Neural progenitor cell (in vitro differentiated cells): ENCODE measurements at regions not wholly inside any gene's neighbourhood (a gene's known extent, or its start where the extent isn't known, plus 50 kb on each side); places are given as distances from the start of the nearest gene placed in this dataset.
"Not testable (repeated sequence)": the region's sequence is repeated elsewhere in the genome, so short reads cannot be mapped to it uniquely, and the experiment has no call there.

Experiments
- DNase-seq: peaks from one replicate; pipeline ENCODE4 v3.0.0-alpha.2; 2016; ENCODE audit warnings: low spot score
- H2AFZ ChIP-seq: fragments of 200-600 bp; sonication (generic); replicated peaks from 2 replicates; pipeline ENCODE4 v1.6.1; 2016; ENCODE audit warnings: antibody characterized with exemption
- H3F3A ChIP-seq: fragments of 200-600 bp; sonication (generic); 2 replicates; pipeline ENCODE4 v1.6.1; 2016; ENCODE audit warnings: antibody characterized with exemption, low read depth
- H3K27ac ChIP-seq: fragments of 200-600 bp; sonication (generic); 2 replicates; pipeline ENCODE4 v1.5.1; 2016; ENCODE audit warnings: mild to moderate bottlenecking
- H3K27me3 ChIP-seq: fragments of 200-600 bp; sonication (generic); 2 replicates; pipeline ENCODE4 v1.6.1; 2016; ENCODE audit warnings: mild to moderate bottlenecking, moderate library complexity
- H3K36me3 ChIP-seq: fragments of 200-600 bp; sonication (generic); 2 replicates; pipeline ENCODE4 v1.5.1; 2016
- H3K4me1 ChIP-seq: fragments of 200-600 bp; sonication (generic); 2 replicates; pipeline ENCODE4 v1.6.1; 2016; ENCODE audit warnings: mixed run types
- H3K4me2 ChIP-seq: fragments of 200-600 bp; sonication (generic); 2 replicates; pipeline ENCODE4 v1.6.1; 2016
- H3K4me3 ChIP-seq: fragments of 200-600 bp; sonication (generic); 2 replicates; pipeline ENCODE4 v1.5.1; 2016
- H3K79me2 ChIP-seq: fragments of 200-600 bp; sonication (generic); 2 replicates; pipeline ENCODE4 v1.6.1; 2016; ENCODE audit warnings: low read depth
- H3K9ac ChIP-seq: fragments of 200-600 bp; sonication (generic); 2 replicates; pipeline ENCODE4 v1.6.1; 2016
- H3K9me3 ChIP-seq: fragments of 200-600 bp; sonication (generic); 2 replicates; pipeline ENCODE4 v1.5.1; 2016; ENCODE audit warnings: low read depth
- H4K20me1 ChIP-seq: fragments of 200-600 bp; sonication (generic); 2 replicates; pipeline ENCODE4 v1.6.1; 2016; ENCODE audit warnings: low read depth
- H3K27ac Mint-ChIP-seq: 3 replicates; pipeline ENCODE4 v1.8.0; 2021; ENCODE audit warnings: mixed read lengths
- H3K27me3 Mint-ChIP-seq: 2 replicates; pipeline ENCODE4 v1.8.0; 2022; ENCODE audit warnings: low read depth, mild to moderate bottlenecking, inconsistent platforms, moderate library complexity, mixed read lengths; ENCODE audit not compliant: insufficient read depth
- H3K36me3 Mint-ChIP-seq: 3 replicates; pipeline ENCODE4 v1.8.0; 2021; ENCODE audit warnings: mixed read lengths
- H3K4me1 Mint-ChIP-seq: 3 replicates; pipeline ENCODE4 v1.8.0; 2021; ENCODE audit warnings: mixed read lengths
- H3K4me3 Mint-ChIP-seq: 3 replicates; pipeline ENCODE4 v1.8.0; 2021; ENCODE audit warnings: mild to moderate bottlenecking, moderate library complexity, mixed read lengths
- H3K9me3 Mint-ChIP-seq: 3 replicates; pipeline ENCODE4 v1.8.0; 2020; ENCODE audit warnings: mixed read lengths
- CTCF ChIP-seq: fragments of 200-600 bp; sonication (generic); IDR thresholded peaks from 2 replicates; pipeline ENCODE4 v1.5.1; 2017; ENCODE audit warnings: antibody characterized with exemption, mild to moderate bottlenecking
- EZH2 ChIP-seq: fragments of 200-600 bp; sonication (generic); IDR thresholded peaks from 2 replicates; pipeline ENCODE4 v1.6.1; 2017; ENCODE audit warnings: antibody characterized with exemption, mild to moderate bottlenecking, moderate library complexity
- EZH2phosphoT487 ChIP-seq: fragments of 200-600 bp; sonication (generic); IDR thresholded peaks from 2 replicates; pipeline ENCODE4 v1.6.1; 2017; ENCODE audit warnings: antibody characterized with exemption

- Histone ChIP-seq H3K27me3 (no peaks in the 10 kb centered on the region), H3K4me1 (no peaks in the 10 kb centered on the region), H3K36me3 (no peaks in the 10 kb centered on the region), H3K9ac (no peak overlapping the region), H4K20me1 (no peaks in the 10 kb centered on the region), H3F3A (no peaks in the 10 kb centered on the region), H2AFZ (no peak overlapping the region), H3K9me3 (no peaks in the 10 kb centered on the region), H3K4me3 (no peak overlapping the region), H3K4me2 (no peak overlapping the region), H3K27ac (no peak overlapping the region), H3K79me2 (no peaks in the 10 kb centered on the region)
- Mint-ChIP-seq H3K36me3 (no peaks in the 10 kb centered on the region), H3K27me3 (no peaks in the 10 kb centered on the region), H3K27ac (no peak overlapping the region), H3K4me1 (no peaks in the 10 kb centered on the region), H3K9me3 (peaks cover 2% of the 10 kb centered on the region), H3K4me3 (no peak overlapping the region)
- no peak for DNase-seq
- TF ChIP-seq CTCF (no peak), EZH2phosphoT487 (no peak), EZH2 (no peak)
Measured at GRCh38 chr3:164401923-164402322, 676.4 kb downstream of the SI start.

GRCh38 chr3:164401440-164401839 is 676.9 kb downstream of the SI start:
- not testable (repeated sequence) for H3K27ac ChIP-seq, H3K4me3 ChIP-seq, H3K27me3 Mint-ChIP-seq, H3K36me3 Mint-ChIP-seq, DNase-seq, H3K36me3 ChIP-seq, H3K79me2 ChIP-seq, H3K4me2 ChIP-seq, H3K9ac ChIP-seq, H4K20me1 ChIP-seq, H3K4me1 Mint-ChIP-seq, H3K9me3 Mint-ChIP-seq, H2AFZ ChIP-seq, H3K4me1 ChIP-seq, H3K9me3 ChIP-seq, H3F3A ChIP-seq, H3K27ac Mint-ChIP-seq, H3K27me3 ChIP-seq, H3K4me3 Mint-ChIP-seq

- no peak overlapping the region for H3K9ac ChIP-seq
- H3K27me3 ChIP-seq = no peaks in the 10 kb centered on the region
- no peak overlapping the region for H3K27ac ChIP-seq
- Mint-ChIP-seq H3K27ac (no peak overlapping the region), H3K27me3 (no peaks in the 10 kb centered on the region), H3K36me3 (no peaks in the 10 kb centered on the region), H3K4me3 (no peak overlapping the region), H3K4me1 (no peaks in the 10 kb centered on the region), H3K9me3 (peaks cover 2% of the 10 kb centered on the region)
- H2AFZ ChIP-seq = no peak overlapping the region
- no peaks in the 10 kb centered on the region for H3K36me3 ChIP-seq
- H3K4me2 ChIP-seq = no peak overlapping the region
- no peak for TF ChIP-seq EZH2
- no peak for TF ChIP-seq EZH2phosphoT487
- TF ChIP-seq CTCF = no peak
- no peaks in the 10 kb centered on the region for H3K79me2 ChIP-seq
- DNase-seq = no peak
- H3F3A ChIP-seq = no peaks in the 10 kb centered on the region
- H3K9me3 ChIP-seq = no peaks in the 10 kb centered on the region
- H3K4me3 ChIP-seq = no peak overlapping the region
- H4K20me1 ChIP-seq = no peaks in the 10 kb centered on the region
- no peaks in the 10 kb centered on the region for H3K4me1 ChIP-seq
Measured at GRCh38 chr3:164397462-164397861, 680.8 kb downstream of the SI start.

GRCh38 chr3:164393171-164393570 is 685.1 kb downstream of the SI start:
- H3K36me3 Mint-ChIP-seq = no peaks in the 10 kb centered on the region
- no peaks in the 10 kb centered on the region for H3K9me3 Mint-ChIP-seq

More at GRCh38 chr3:164393171-164393570, 685.1 kb downstream of the SI start:
- TF ChIP-seq EZH2 = no peak
- peak; percentile 27 for TF ChIP-seq CTCF
- TF ChIP-seq EZH2phosphoT487 = no peak
- no peaks in the 10 kb centered on the region for H3K27me3 ChIP-seq
- no peak overlapping the region for H3K4me3 ChIP-seq
- Mint-ChIP-seq H3K27me3 (no peaks in the 10 kb centered on the region), H3K4me3 (no peak overlapping the region), H3K4me1 (no peaks in the 10 kb centered on the region), H3K27ac (no peak overlapping the region)
- H3K4me1 ChIP-seq = no peaks in the 10 kb centered on the region
- DNase-seq = no peak
- no peaks in the 10 kb centered on the region for H3K36me3 ChIP-seq
- H4K20me1 ChIP-seq = no peaks in the 10 kb centered on the region
- no peak overlapping the region for H3K9ac ChIP-seq
- H3K79me2 ChIP-seq = no peaks in the 10 kb centered on the region
- H3K9me3 ChIP-seq = no peaks in the 10 kb centered on the region
- peak overlapping the region; percentile 30 for H2AFZ ChIP-seq
- no peaks in the 10 kb centered on the region for H3F3A ChIP-seq
- no peak overlapping the region for H3K4me2 ChIP-seq
- no peak overlapping the region for H3K27ac ChIP-seq
